ENCODE measurements at regions not wholly inside any gene's neighbourhood (a gene's known extent, or its start where the extent isn't known, plus 50 kb on each side); places are given as distances from the start of the nearest gene placed in this dataset.
"Not testable (repeated sequence)": the region's sequence is repeated elsewhere in the genome, so short reads cannot be mapped to it uniquely, and the experiment has no call there.

- no peak for DNase-seq (ENCODE audit: low read depth in 3 of 3, low spot score in 2 of 3)
Measured at GRCh38 chr5:131107128-131107527, 57.9 kb downstream of the HINT1 start.

GRCh38 chr5:131104169-131104808, 60.8 kb downstream of the HINT1 start:
- DNase-seq (ENCODE audit: low read depth in 3 of 3, low spot score in 2 of 3) = no peak

GRCh38 chr5:131096774-131097710, 68.0 kb downstream of the HINT1 start:
- no peak for DNase-seq (ENCODE audit: low read depth in 3 of 3, low spot score in 2 of 3)

- not testable (repeated sequence) for DNase-seq (ENCODE audit: low read depth in 3 of 3, low spot score in 2 of 3)
Measured at GRCh38 chr5:131095561-131095960, 69.5 kb downstream of the HINT1 start.

- no peak for DNase-seq (ENCODE audit: low read depth in 3 of 3, low spot score in 2 of 3)
Measured at GRCh38 chr5:131084436-131084835, 80.6 kb downstream of the HINT1 start.

- no peak for DNase-seq (ENCODE audit: low read depth in 3 of 3, low spot score in 2 of 3)
Measured at GRCh38 chr5:131081913-131082488, 83.1 kb downstream of the HINT1 start.

- DNase-seq (ENCODE audit: low read depth in 3 of 3, low spot score in 2 of 3) = no peak
Measured at GRCh38 chr5:131081374-131081773, 83.7 kb downstream of the HINT1 start.

- no peak for DNase-seq (ENCODE audit: low read depth in 3 of 3, low spot score in 2 of 3)
Measured at GRCh38 chr5:131079232-131079631, 85.8 kb downstream of the HINT1 start.

GRCh38 chr5:131068893-131069643, 96.0 kb downstream of the HINT1 start:
- DNase-seq (ENCODE audit: low read depth in 3 of 3, low spot score in 2 of 3) = no peak

- DNase-seq (ENCODE audit: low read depth in 3 of 3, low spot score in 2 of 3) = no peak
Measured at GRCh38 chr5:131068076-131068475, 97.0 kb downstream of the HINT1 start.

GRCh38 chr5:131067636-131068035, 97.4 kb downstream of the HINT1 start:
- no peak for DNase-seq (ENCODE audit: low read depth in 3 of 3, low spot score in 2 of 3)

GRCh38 chr5:131064669-131065371, 100.2 kb downstream of the HINT1 start:
- DNase-seq (ENCODE audit: low read depth in 3 of 3, low spot score in 2 of 3) = no peak

GRCh38 chr5:131042021-131042789, 122.9 kb downstream of the HINT1 start:
- no peak for DNase-seq (ENCODE audit: low read depth in 3 of 3, low spot score in 2 of 3)

GRCh38 chr5:131023498-131023865, 141.6 kb downstream of the HINT1 start:
- no peak for DNase-seq (ENCODE audit: low read depth in 3 of 3, low spot score in 2 of 3)

- DNase-seq (ENCODE audit: low read depth in 3 of 3, low spot score in 2 of 3) = no peak
Measured at GRCh38 chr5:131022811-131023497, 142.1 kb downstream of the HINT1 start.

GRCh38 chr5:131021646-131022045, 143.4 kb downstream of the HINT1 start:
- DNase-seq (ENCODE audit: low read depth in 3 of 3, low spot score in 2 of 3) = no peak

GRCh38 chr5:131019601-131020315, 145.3 kb downstream of the HINT1 start:
- no peak for DNase-seq (ENCODE audit: low read depth in 3 of 3, low spot score in 2 of 3)

GRCh38 chr5:131019111-131019510, 145.9 kb downstream of the HINT1 start:
- DNase-seq (ENCODE audit: low read depth in 3 of 3, low spot score in 2 of 3) = no peak

Data from right renal cortex interstitium (tissue), 3 donors.